CD4-positive, alpha-beta T cell treated with Interleukin-12 subunit alpha and Interleukin-12 subunit beta, for 1 hour (primary cell): ENCODE measurements at regions not wholly inside any gene's neighbourhood (a gene's known extent, or its start where the extent isn't known, plus 50 kb on each side); places are given as distances from the start of the nearest gene placed in this dataset.

Source experiments
- DNase-seq: peaks from one replicate; pipeline ENCODE4 v3.0.0-alpha.2; 2020

- no peak for DNase-seq
Measured at GRCh38 chr4:86530183-86530582, 63.9 kb upstream of the PTPN13 start.

DNA sequence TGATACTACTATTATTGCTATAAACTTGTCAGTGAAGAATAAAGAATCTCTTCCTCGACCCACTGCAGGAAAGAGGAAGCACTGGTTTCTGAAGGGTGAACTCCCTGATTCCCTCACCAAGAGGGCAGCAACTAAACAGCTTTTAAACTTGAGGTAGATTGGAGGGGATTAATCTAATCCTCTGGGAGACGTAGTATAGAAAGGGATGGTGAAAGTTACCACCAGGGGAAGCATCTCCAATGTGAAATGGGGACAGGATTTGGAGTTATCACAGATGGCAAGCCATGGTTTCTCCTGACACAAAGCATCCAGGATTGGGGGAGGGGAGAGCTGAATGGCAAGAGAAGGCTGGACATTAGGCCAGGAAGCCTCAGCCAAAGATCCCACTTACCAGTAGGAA lies 62.7 kb upstream of the PTPN13 start:
- no peak for DNase-seq

DNA sequence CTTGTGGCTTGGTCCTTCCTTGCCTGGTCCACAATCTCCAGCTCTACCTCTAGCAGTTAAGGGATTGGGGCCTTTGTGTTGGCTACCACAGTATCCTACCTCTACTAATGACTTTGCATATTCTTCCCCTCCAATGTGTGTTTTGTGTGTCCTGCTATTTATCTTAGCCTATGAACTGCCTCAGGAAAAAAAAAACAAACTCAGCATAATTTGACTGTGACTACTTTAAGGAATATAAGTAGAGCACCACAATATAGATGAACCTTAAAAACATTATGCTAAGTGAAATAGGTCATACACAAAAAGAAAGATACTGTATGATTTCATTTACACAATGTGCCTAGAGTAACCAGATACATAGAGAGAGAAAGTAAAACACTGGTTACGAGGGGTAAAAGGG lies 61.3 kb upstream of the PTPN13 start:
- no peak for DNase-seq

- DNase-seq = no peak
Measured at GRCh38 chr4:86536151-86536550, 58.0 kb upstream of the PTPN13 start.

DNA sequence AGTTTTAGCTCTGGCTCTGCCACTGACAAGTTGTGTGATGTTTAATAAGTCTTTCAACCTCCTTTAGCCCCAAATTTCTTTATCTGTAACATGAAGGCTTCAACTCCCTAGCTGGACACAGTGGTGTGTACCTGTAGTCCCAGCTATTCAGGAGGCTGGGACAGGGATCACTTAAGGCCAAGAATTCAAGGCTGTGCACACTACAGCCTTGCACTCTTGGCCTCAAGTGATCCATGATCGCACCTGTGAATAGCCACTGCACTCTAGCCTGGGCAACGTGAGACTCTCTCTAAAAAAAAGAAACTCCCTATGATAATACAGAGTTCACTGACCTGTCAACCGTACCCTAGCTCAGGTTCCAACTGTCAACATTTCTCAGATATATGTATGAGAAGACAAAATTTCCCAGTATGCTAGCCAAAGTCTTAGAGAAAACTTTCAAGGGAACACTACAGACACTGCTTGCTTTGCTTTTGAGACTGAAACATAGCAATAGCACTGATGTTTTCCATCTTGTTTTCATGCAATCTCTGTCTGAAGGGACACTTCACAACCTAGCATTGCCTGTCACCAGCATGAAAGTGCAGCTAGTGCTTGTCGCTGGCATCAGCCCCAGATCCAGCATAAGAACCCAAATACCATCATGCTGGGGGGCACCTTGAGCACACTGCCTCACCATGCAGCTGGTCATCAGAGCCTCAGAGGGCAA lies 51.6 kb upstream of the PTPN13 start:
- DNase-seq = no peak

GRCh38 chr4:86543080-86543479 lies 51.0 kb upstream of the PTPN13 start:
- DNase-seq = no peak

DNA sequence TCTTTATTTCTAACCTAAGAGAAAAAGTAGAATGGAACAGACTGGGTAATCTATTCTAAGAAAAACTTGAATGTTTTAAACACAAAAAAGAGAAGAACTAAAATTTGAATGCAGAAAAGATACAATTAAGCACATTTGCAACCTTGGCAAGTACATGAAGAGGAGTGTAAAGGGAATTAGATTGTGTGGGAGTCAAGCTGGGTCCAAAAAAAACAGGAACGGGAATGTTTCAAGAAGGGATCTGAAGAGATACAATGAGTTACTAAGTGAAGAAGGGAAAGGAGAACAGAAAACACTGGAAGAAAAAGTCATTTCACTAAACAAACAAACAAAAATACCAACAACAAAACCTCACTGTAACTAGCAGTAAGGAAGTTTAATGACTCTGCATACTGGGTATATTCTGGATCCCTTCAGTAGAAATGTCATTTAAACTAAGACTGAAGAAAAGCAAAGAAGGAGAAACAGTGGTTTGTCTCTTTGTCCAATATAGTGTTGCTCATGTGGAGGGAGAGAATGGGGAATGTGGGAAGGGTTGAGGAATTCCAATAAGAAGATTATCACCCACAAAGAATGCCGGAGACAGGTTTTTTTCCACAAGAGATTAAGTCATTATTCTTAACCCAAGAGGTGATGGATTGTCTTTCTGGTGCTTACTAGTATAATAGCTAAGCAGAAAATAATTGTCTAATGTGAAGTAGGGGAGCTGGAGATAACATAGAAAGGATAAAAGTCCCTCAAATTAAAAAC lies 50.4 kb upstream of the PTPN13 start:
- no peak for DNase-seq

- peak; percentile 46 for DNase-seq
Measured at GRCh38 chr4:86544310-86544966, 49.7 kb upstream of the PTPN13 start.
